ENCODE measurements at regions not wholly inside any gene's neighbourhood (a gene's known extent, or its start where the extent isn't known, plus 50 kb on each side); places are given as distances from the start of the nearest gene placed in this dataset.

DNA sequence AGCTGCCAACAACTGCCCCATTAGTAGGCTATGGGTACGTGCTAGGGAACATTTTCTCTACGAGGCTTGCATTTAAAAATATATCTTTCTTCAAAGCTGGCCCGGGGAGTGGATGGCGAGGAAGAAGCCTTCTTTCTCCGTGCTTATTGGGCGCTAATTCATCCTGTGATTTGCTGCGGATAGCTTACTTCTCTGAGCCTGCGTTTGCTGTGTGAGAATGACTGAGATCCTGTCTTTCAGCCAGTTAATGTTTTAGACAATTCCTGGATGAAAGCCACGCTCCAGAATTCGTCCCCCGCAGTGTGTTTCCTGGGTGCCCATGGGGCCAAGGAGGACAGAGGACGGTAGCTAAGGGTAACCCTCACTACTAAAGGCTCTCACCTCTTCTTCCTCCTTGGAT is 57.8 kb upstream of the TARBP1 start:
- no peak for DNase-seq (ENCODE audit: low read depth)

GRCh38 chr1:234535763-234536515 is 57.0 kb upstream of the TARBP1 start:
- no peak for DNase-seq (ENCODE audit: low read depth)

DNA sequence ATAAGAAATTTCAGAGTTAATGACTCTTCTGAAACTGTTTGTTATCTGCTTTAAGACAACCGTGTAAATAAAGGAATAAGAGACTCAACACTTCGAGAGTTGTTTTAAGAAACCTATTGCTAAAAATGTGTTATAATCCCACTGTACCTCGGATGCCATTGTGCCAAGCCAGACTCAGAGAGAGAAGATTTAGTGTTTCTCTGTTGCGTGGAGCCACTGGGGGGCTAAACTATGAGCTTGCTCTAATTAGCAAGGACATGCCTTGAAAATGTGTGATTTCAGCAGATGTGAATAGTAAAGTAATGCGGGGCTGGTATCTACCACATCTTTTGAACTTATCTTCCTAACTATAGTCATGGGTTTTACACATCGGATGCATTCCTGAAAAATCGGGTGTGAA is 56.2 kb upstream of the TARBP1 start:
- no peak for DNase-seq (ENCODE audit: low read depth)

DNA sequence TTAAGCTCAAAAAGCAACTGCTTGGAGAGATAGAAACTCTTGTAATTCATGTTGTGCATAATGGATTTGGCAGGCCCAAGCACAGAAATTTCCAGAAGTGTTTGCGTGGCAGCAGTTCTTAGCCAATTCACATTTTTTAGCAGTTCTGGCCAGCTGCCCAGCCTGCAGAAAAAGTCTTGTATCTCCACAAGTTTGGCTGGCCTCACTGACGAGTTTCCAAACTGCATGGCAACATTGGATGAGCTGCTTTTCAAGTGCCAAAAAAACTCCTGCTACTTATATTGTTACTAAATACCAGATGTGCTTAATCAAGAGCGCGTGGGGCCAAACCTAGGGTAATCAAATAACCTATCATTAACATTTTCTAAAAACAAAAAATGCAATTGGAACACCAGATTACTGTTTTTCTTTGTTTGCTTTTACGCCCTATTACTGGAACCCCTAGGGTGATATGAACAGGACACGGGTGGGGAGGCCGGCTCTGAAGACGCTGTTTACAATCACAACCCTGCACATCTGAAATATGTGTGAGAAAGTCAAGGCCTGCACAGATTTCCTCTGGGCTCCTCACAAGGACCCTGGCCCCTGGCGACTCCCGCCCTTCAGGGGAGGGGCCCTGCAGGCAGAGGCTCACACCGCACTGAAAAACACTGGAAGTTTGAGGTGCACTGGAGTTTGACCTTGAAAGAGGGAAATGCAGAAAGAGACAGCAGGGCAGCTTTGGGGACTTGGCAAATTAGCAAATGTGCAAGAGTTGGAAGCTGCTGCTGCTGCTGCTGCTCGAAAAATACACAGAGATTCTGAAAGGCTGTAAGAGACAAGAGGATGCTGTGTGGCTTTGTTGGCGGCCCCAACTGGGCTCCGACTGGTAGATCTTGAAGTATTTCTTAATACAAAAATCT is 55.2 kb upstream of the TARBP1 start:
- DNase-seq (ENCODE audit: low read depth) = no peak

DNA sequence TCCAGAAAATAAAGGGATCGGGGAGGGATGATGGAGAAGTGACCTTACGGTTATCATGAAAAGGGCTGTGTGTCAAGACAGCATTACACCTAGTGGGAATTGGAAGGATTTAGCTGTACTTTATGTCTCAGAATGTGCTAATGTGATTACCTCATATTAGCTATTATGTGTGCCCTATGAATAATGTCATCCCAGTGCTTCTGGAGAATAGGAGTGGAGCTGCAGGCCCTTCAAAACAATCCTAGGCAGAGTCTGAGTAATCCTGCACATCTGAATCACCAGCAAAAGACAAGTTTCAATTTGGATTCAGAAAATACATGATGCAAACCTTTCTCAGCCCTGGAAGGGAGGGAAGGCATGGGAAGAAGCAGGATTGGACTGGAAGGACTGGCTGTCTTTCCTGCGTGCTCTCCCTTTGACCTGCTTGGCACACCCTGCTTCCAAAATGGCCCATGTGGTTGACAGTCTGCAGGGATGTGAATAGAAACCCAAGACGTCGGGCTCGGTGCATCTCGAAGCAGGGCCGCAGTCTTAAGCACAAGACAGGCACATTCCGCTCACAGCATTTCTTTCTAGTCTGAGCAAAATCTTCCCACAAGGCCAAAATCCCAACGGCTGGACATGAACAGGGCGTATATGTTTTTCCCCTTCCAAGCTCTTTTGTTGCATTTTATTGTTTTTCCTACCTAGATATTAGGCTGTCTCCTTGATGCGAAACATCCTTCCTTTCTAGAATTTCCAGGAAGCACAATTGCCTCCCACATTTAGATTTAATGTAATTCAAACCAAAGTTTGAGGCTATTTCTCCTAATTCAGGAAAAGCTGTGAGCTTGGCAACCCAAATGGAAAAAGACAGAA is 54.3 kb upstream of the TARBP1 start:
- no peak for DNase-seq (ENCODE audit: low read depth)

DNA sequence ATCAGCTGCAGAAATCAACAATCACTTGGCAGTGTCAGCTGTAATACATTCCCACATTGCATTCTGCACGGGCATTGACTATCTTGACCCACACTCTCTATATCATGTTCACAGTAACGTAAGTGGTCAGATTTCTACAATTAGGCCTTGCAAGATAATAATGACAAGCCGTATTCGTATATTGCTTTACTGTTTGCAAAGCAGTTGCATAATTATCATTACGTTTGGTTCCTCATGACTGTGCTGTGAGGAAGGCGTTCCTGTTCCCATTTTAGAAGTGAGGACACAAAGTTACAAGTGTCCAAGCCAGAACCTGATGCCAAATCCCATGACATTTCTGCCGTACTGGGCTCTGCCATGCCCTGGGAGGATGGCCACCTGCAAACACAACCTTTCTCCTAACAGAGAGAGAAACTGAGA is 53.5 kb upstream of the TARBP1 start:
- no peak for DNase-seq (ENCODE audit: low read depth)

DNA sequence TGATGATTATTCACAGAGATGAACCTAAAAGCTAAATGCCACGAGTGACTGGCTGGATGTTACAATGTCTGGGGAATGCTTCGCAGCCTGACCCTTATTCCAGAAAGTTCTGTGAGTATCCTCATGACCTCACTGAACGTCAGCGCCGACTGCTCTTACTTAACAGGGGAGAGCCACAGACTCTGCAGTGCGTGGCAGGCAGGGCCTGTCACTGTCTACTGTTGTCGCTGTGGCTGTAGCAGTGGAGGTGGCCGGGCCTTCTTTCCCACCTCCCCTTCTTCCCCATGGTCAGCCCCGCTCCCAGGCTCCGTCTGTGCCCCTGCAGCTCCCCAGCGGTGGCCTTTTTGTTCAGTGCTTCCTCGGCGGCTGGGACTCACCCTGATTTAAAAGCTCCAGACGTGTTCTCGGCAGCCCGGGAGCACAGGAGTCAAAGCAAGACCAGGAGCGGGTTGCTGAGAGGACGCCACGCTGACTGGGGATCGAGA is 52.2 kb upstream of the TARBP1 start:
- DNase-seq (ENCODE audit: low read depth) = no peak

DNA sequence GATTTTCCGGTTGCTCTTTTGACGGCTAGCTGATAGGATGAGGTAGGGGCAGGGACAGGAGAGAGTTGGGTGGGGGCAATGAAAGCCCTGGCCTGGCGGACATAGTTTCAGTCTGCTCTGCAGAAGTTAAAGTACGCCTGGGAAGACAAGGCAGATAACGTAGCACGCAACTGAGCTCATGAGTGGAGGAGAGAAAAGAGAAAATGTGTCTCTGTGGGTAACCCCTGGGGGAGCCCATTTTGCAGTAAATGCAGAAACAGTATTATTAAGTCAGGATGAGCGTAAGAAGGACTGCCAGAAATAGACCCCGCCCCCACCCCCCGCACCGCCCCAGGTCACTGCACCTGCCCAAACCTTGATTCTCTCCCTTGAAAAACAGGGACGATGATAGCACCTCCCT is 51.7 kb upstream of the TARBP1 start:
- DNase-seq (ENCODE audit: low read depth) = no peak

GRCh38 chr1:234529950-234530237 is 50.9 kb upstream of the TARBP1 start:
- DNase-seq (ENCODE audit: low read depth) = no peak

DNA sequence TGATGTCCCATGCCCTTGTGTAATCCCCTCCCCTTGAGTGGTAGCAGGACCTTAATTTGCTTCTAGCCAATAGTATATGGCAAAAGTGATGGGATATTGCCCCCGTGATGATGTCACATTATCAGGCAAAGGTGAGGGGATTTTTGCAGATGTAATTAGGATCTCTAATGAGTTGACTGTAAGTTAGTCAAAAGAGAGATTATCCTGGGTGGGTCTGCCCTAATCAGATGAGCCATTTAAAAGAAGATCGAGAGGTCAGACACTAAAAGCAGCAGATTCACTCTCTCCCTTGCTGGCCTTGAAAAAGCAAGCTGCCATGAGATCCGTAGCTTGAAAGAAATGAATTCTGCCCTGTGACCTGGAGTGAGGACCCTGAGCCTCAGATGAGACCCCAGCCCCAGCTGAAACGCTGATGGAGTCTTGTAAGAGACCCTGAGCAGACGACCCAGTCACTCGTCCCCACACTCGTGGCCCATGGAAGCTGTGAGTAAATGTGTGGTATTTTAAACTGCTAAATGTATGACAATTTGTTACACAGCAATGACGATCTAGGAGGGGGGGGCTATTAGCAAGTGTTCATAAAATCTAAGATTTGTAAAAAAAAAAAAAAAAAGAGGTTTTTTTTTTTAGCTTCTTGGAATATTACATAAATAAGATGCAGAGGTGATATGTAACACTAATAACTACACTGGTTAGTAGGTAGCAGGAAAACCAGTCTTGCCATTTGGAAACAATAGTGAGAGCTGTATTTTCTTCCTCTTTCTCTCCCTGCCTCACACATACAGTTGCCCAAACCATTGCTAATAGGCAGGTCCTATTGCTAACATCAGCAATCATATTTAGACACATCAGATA is 50.3 kb upstream of the TARBP1 start:
- DNase-seq (ENCODE audit: low read depth) = no peak
